WERI-Rb-1 (cell line): ENCODE measurements at regions not wholly inside any gene's neighbourhood (a gene's known extent, or its start where the extent isn't known, plus 50 kb on each side); places are given as distances from the start of the nearest gene placed in this dataset.

Experiments
- DNase-seq: peaks from one replicate; pipeline ENCODE4 v3.0.0-alpha.2; 2020
- H3K27ac ChIP-seq: fragments of 250-450 bp; sonication (Bioruptor Pico); 2 replicates; pipeline ENCODE4 v1.5.1; 2020; ENCODE audit warnings: mild to moderate bottlenecking, moderate library complexity
- H3K27me3 ChIP-seq: fragments of 250-450 bp; sonication (Bioruptor Pico); 2 replicates; pipeline ENCODE4 v1.5.1; 2021; ENCODE audit warnings: mild to moderate bottlenecking, low read depth, moderate library complexity; ENCODE audit not compliant: insufficient read depth, severe bottlenecking
- H3K36me3 ChIP-seq: fragments of 250-450 bp; sonication (Bioruptor Pico); 2 replicates; pipeline ENCODE4 v1.5.1; 2020; ENCODE audit warnings: mild to moderate bottlenecking, moderate library complexity
- H3K4me3 ChIP-seq: 2 replicates; pipeline ENCODE4 v1.5.1; 2011; ENCODE audit warnings: low read depth, mild to moderate bottlenecking, control low read depth, low read length
- H3K9me3 ChIP-seq: fragments of 250-450 bp; sonication (Bioruptor Pico); 2 replicates; pipeline ENCODE4 v1.5.1; 2021; ENCODE audit warnings: mild to moderate bottlenecking, moderate library complexity; ENCODE audit not compliant: severe bottlenecking
- CTCF ChIP-seq: IDR thresholded peaks from 2 replicates; pipeline ENCODE4 v1.5.1; 2011; ENCODE audit warnings: low read depth, mild to moderate bottlenecking, control low read depth, inconsistent platforms, low read length

- DNase-seq = no peak
- Histone ChIP-seq H3K36me3 (no peaks in the 10 kb centered on the region), H3K27me3 (peaks cover 12% of the 10 kb centered on the region), H3K27ac (no peak overlapping the region), H3K4me3 (no peak overlapping the region), H3K9me3 (no peaks in the 10 kb centered on the region)
- TF ChIP-seq CTCF = no peak
These were observed 471.6 kb upstream of the PRKX start for GRCh38 chrX:4185086-4185485.

GRCh38 chrX:4182408-4182806, 469.0 kb upstream of the PRKX start:
- no peak for TF ChIP-seq CTCF
- Histone ChIP-seq H3K27ac (no peak overlapping the region), H3K4me3 (no peak overlapping the region), H3K27me3 (peaks cover 33% of the 10 kb centered on the region), H3K9me3 (no peaks in the 10 kb centered on the region), H3K36me3 (no peaks in the 10 kb centered on the region)
- no peak for DNase-seq

- DNase-seq = no peak
- Histone ChIP-seq H3K36me3 (no peaks in the 10 kb centered on the region), H3K9me3 (no peaks in the 10 kb centered on the region), H3K4me3 (no peak overlapping the region), H3K27ac (no peak overlapping the region), H3K27me3 (peaks cover 39% of the 10 kb centered on the region)
- no peak for TF ChIP-seq CTCF
These were observed 468.4 kb upstream of the PRKX start for GRCh38 chrX:4181782-4182407.

- H3K27ac ChIP-seq = no peak overlapping the region
- no peaks in the 10 kb centered on the region for H3K9me3 ChIP-seq
- H3K4me3 ChIP-seq = no peak overlapping the region
These were observed 465.6 kb upstream of the PRKX start for GRCh38 chrX:4179031-4179430.

GRCh38 chrX:4175221-4175620, 461.8 kb upstream of the PRKX start:
- DNase-seq = no peak
- peaks cover 65% of the 10 kb centered on the region for H3K27me3 ChIP-seq
- H3K9me3 ChIP-seq = no peaks in the 10 kb centered on the region
- H3K36me3 ChIP-seq = no peaks in the 10 kb centered on the region
- no peak overlapping the region for H3K27ac ChIP-seq
- no peak overlapping the region for H3K4me3 ChIP-seq
- TF ChIP-seq CTCF = no peak

More at GRCh38 chrX:4179031-4179430, 465.6 kb upstream of the PRKX start:
- DNase-seq = no peak
- H3K27me3 ChIP-seq = peaks cover 60% of the 10 kb centered on the region
- no peaks in the 10 kb centered on the region for H3K36me3 ChIP-seq
- TF ChIP-seq CTCF = no peak

GRCh38 chrX:4173743-4174142, 460.3 kb upstream of the PRKX start:
- Histone ChIP-seq H3K27ac (no peak overlapping the region), H3K9me3 (no peaks in the 10 kb centered on the region), H3K4me3 (no peak overlapping the region), H3K27me3 (peaks cover 62% of the 10 kb centered on the region), H3K36me3 (no peaks in the 10 kb centered on the region)
- no peak for TF ChIP-seq CTCF
- no peak for DNase-seq
